ENCODE measurements at regions not wholly inside any gene's neighbourhood (a gene's known extent, or its start where the extent isn't known, plus 50 kb on each side); places are given as distances from the start of the nearest gene placed in this dataset.

DNA sequence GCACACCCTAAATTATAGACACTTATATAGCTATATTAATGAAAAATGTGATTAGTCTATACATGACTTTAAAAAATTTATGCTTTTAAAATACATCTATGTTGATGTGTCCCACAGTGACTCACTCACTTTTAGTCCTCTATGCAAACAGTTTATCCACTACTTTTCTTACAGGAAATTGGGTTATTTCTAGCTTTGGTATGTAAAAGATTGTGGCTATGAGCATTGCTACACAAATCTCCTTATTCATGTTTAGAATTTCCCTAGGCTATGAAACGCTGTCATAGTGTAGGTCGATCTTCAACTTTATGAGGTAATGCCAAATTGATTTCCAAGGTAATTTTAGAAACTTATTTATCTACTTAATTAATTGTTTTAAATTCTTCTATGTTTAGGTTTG is 687.4 kb downstream of the PRR16 start:
- H3K27ac ChIP-seq (ENCODE audit: low read depth, low read length, severe bottlenecking) = no peak overlapping the region
- H3K4me3 ChIP-seq (ENCODE audit: extremely low read depth, insufficient read depth, low read length, poor library complexity, severe bottlenecking) = no peak overlapping the region
- no peaks in the 10 kb centered on the region for H3K4me1 ChIP-seq (ENCODE audit: control insufficient read depth, insufficient read depth, low read length, poor library complexity, severe bottlenecking)
- WGBS, 2 experiments (ENCODE audit: insufficient coverage in 2 of 2) = no CpG with 5 or more reads among the region's 2 CpGs
- H3K9me3 ChIP-seq (ENCODE audit: control insufficient read depth, low read length) = no peaks in the 10 kb centered on the region
- no peaks in the 10 kb centered on the region for H3K36me3 ChIP-seq (ENCODE audit: control insufficient read depth, insufficient read depth, low read length)

GRCh38 chr5:121152411-121152810 is 688.3 kb downstream of the PRR16 start:
- H3K4me3 ChIP-seq (ENCODE audit: extremely low read depth, insufficient read depth, low read length, poor library complexity, severe bottlenecking) = no peak overlapping the region
- no peaks in the 10 kb centered on the region for H3K36me3 ChIP-seq (ENCODE audit: control insufficient read depth, insufficient read depth, low read length)
- H3K27ac ChIP-seq (ENCODE audit: low read depth, low read length, severe bottlenecking) = no peak overlapping the region
- H3K9me3 ChIP-seq (ENCODE audit: control insufficient read depth, low read length) = no peaks in the 10 kb centered on the region
- no peaks in the 10 kb centered on the region for H3K4me1 ChIP-seq (ENCODE audit: control insufficient read depth, insufficient read depth, low read length, poor library complexity, severe bottlenecking)

- no peaks in the 10 kb centered on the region for H3K36me3 ChIP-seq (ENCODE audit: control insufficient read depth, insufficient read depth, low read length)
Measured at GRCh38 chr5:121156565-121156964, 692.5 kb downstream of the PRR16 start.

GRCh38 chr5:121158451-121158850 is 693.2 kb upstream of the FTMT start:
- no peak overlapping the region for H3K27ac ChIP-seq (ENCODE audit: low read depth, low read length, severe bottlenecking)
- H3K4me1 ChIP-seq (ENCODE audit: control insufficient read depth, insufficient read depth, low read length, poor library complexity, severe bottlenecking) = no peaks in the 10 kb centered on the region
- H3K4me3 ChIP-seq (ENCODE audit: extremely low read depth, insufficient read depth, low read length, poor library complexity, severe bottlenecking) = no peak overlapping the region
- H3K36me3 ChIP-seq (ENCODE audit: control insufficient read depth, insufficient read depth, low read length) = no peaks in the 10 kb centered on the region
- H3K9me3 ChIP-seq (ENCODE audit: control insufficient read depth, low read length) = no peaks in the 10 kb centered on the region

More at GRCh38 chr5:121156565-121156964, 692.5 kb downstream of the PRR16 start:
- H3K9me3 ChIP-seq (ENCODE audit: control insufficient read depth, low read length) = no peaks in the 10 kb centered on the region
- 90% methylated on average over 1 of the region's 1 CpG; no CpG with 5 or more reads in 1 of the 2 experiments for WGBS, 2 experiments (ENCODE audit: insufficient coverage in 2 of 2)
- no peak overlapping the region for H3K4me3 ChIP-seq (ENCODE audit: extremely low read depth, insufficient read depth, low read length, poor library complexity, severe bottlenecking)
- H3K27ac ChIP-seq (ENCODE audit: low read depth, low read length, severe bottlenecking) = no peak overlapping the region
- no peaks in the 10 kb centered on the region for H3K4me1 ChIP-seq (ENCODE audit: control insufficient read depth, insufficient read depth, low read length, poor library complexity, severe bottlenecking)

GRCh38 chr5:121160591-121160990 is 691.1 kb upstream of the FTMT start:
- WGBS, 2 experiments (ENCODE audit: insufficient coverage in 2 of 2) = no CpG with 5 or more reads among the region's 1 CpG
- Histone ChIP-seq H3K9me3 (ENCODE audit: control insufficient read depth, low read length) (no peaks in the 10 kb centered on the region), H3K4me3 (ENCODE audit: extremely low read depth, insufficient read depth, low read length, poor library complexity, severe bottlenecking) (no peak overlapping the region), H3K4me1 (ENCODE audit: control insufficient read depth, insufficient read depth, low read length, poor library complexity, severe bottlenecking) (no peaks in the 10 kb centered on the region), H3K36me3 (ENCODE audit: control insufficient read depth, insufficient read depth, low read length) (no peaks in the 10 kb centered on the region), H3K27ac (ENCODE audit: low read depth, low read length, severe bottlenecking) (no peak overlapping the region)

DNA sequence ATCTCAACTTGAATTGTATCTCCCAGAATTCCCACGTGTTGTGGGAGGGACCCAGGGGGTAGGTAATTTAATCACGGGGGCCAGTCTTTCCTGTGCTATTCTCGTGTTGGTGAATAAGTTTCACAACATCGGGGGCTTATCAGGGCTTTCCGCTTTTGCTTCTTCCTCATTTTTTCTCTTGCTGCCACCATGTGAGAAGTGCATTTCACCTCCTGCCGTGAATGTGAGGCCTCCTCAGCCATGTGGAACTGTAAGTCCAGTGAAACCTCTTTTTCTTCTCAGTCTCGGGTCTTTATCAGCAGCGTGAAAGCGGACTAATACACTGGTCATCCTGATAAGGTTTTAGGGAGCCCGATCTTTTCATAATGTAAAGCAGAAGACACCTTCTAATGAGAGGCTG is 687.0 kb upstream of the FTMT start:
- no peak overlapping the region for H3K4me3 ChIP-seq (ENCODE audit: extremely low read depth, insufficient read depth, low read length, poor library complexity, severe bottlenecking)
- H3K9me3 ChIP-seq (ENCODE audit: control insufficient read depth, low read length) = peaks cover 3% of the 10 kb centered on the region
- WGBS, 2 experiments (ENCODE audit: insufficient coverage in 2 of 2) = 84 to 87% methylated on average over 7 to 9 of the region's 10 CpGs
- no peaks in the 10 kb centered on the region for H3K4me1 ChIP-seq (ENCODE audit: control insufficient read depth, insufficient read depth, low read length, poor library complexity, severe bottlenecking)
- H3K36me3 ChIP-seq (ENCODE audit: control insufficient read depth, insufficient read depth, low read length) = no peaks in the 10 kb centered on the region
- no peak overlapping the region for H3K27ac ChIP-seq (ENCODE audit: low read depth, low read length, severe bottlenecking)

- H3K9me3 ChIP-seq (ENCODE audit: control insufficient read depth, low read length) = peaks cover 3% of the 10 kb centered on the region
- no peak overlapping the region for H3K27ac ChIP-seq (ENCODE audit: low read depth, low read length, severe bottlenecking)
- no peaks in the 10 kb centered on the region for H3K4me1 ChIP-seq (ENCODE audit: control insufficient read depth, insufficient read depth, low read length, poor library complexity, severe bottlenecking)
Measured at GRCh38 chr5:121171361-121171760, 680.3 kb upstream of the FTMT start.

DNA sequence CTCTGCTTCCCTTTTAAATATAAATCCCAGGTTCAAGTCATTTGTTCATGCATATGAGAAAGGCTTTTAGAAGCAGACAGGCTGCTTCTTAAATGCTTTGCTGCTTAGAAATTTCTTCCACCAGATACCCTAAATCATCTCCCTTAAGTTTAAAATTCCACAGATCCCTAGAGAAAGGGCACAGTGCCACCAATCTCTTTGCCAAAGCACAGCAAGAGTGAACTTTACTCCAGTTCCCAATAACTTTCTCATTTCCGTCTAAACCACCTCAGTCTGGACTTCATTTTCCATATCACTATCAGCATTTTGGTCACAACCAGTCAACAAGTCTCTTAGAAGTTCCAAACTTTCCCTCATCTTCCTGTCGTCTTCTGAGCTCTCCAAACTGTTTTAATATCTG is 679.8 kb upstream of the FTMT start:
- WGBS, 2 experiments (ENCODE audit: insufficient coverage in 2 of 2) = 80 to 87% methylated on average over 2 of the region's 2 CpGs
- H3K27ac ChIP-seq (ENCODE audit: low read depth, low read length, severe bottlenecking) = no peak overlapping the region
- no peak overlapping the region for H3K4me3 ChIP-seq (ENCODE audit: extremely low read depth, insufficient read depth, low read length, poor library complexity, severe bottlenecking)
- H3K9me3 ChIP-seq (ENCODE audit: control insufficient read depth, low read length) = peaks cover 3% of the 10 kb centered on the region
- no peaks in the 10 kb centered on the region for H3K36me3 ChIP-seq (ENCODE audit: control insufficient read depth, insufficient read depth, low read length)
- H3K4me1 ChIP-seq (ENCODE audit: control insufficient read depth, insufficient read depth, low read length, poor library complexity, severe bottlenecking) = no peaks in the 10 kb centered on the region

More at GRCh38 chr5:121171361-121171760, 680.3 kb upstream of the FTMT start:
- Histone ChIP-seq H3K36me3 (ENCODE audit: control insufficient read depth, insufficient read depth, low read length) (no peaks in the 10 kb centered on the region), H3K4me3 (ENCODE audit: extremely low read depth, insufficient read depth, low read length, poor library complexity, severe bottlenecking) (no peak overlapping the region)

- Histone ChIP-seq H3K9me3 (ENCODE audit: control insufficient read depth, low read length) (no peaks in the 10 kb centered on the region), H3K27ac (ENCODE audit: low read depth, low read length, severe bottlenecking) (no peak overlapping the region), H3K4me3 (ENCODE audit: extremely low read depth, insufficient read depth, low read length, poor library complexity, severe bottlenecking) (no peak overlapping the region), H3K4me1 (ENCODE audit: control insufficient read depth, insufficient read depth, low read length, poor library complexity, severe bottlenecking) (no peaks in the 10 kb centered on the region), H3K36me3 (ENCODE audit: control insufficient read depth, insufficient read depth, low read length) (no peaks in the 10 kb centered on the region)
- WGBS, 2 experiments (ENCODE audit: insufficient coverage in 2 of 2) = no CpG with 5 or more reads among the region's 1 CpG
Measured at GRCh38 chr5:121174351-121174750, 677.3 kb upstream of the FTMT start.

GRCh38 chr5:121175986-121176385 is 675.7 kb upstream of the FTMT start:
- Histone ChIP-seq H3K27ac (ENCODE audit: low read depth, low read length, severe bottlenecking) (no peak overlapping the region), H3K4me3 (ENCODE audit: extremely low read depth, insufficient read depth, low read length, poor library complexity, severe bottlenecking) (no peak overlapping the region), H3K36me3 (ENCODE audit: control insufficient read depth, insufficient read depth, low read length) (no peaks in the 10 kb centered on the region), H3K4me1 (ENCODE audit: control insufficient read depth, insufficient read depth, low read length, poor library complexity, severe bottlenecking) (no peaks in the 10 kb centered on the region), H3K9me3 (ENCODE audit: control insufficient read depth, low read length) (no peaks in the 10 kb centered on the region)
- WGBS, 2 experiments (ENCODE audit: insufficient coverage in 2 of 2) = 100% methylated on average over 1 of the region's 3 CpGs; no CpG with 5 or more reads in 1 of the 2 experiments

DNA sequence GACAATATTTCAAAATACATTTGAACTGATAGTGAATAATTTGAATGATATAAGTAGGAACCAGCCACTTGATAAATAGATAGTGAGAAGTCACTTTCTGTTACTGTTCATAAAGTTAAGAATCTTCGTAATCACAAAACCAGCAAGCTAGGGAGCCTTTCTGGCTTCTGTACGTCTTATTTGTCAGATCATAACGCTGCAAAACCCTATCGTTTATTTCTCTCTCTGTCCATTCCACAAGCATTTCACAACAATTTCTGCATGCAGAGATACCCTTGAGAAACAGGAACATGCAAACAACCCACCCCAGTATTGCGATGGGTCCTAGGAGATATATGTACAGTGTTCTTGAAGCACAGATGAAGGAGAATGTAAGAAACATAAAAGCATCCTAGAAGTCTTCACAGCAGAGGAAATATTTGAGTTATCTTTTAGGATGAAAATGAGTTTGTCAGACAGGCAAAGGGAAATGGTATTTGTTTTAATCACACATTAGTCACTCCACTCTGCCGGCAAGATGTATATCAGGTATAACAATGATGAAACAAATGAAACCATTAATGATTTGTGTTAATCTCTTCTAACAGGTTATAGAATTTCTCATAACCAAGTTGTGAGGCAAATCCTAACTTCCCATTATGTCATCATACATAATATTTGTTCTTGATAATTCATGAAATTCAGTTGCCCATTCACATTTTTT is 668.7 kb upstream of the FTMT start:
- Histone ChIP-seq H3K36me3 (ENCODE audit: control insufficient read depth, insufficient read depth, low read length) (no peaks in the 10 kb centered on the region), H3K4me3 (ENCODE audit: extremely low read depth, insufficient read depth, low read length, poor library complexity, severe bottlenecking) (no peak overlapping the region), H3K4me1 (ENCODE audit: control insufficient read depth, insufficient read depth, low read length, poor library complexity, severe bottlenecking) (no peaks in the 10 kb centered on the region), H3K9me3 (ENCODE audit: control insufficient read depth, low read length) (no peaks in the 10 kb centered on the region), H3K27ac (ENCODE audit: low read depth, low read length, severe bottlenecking) (no peak overlapping the region)
- 94% methylated on average over 4 of the region's 6 CpGs; no CpG with 5 or more reads in 1 of the 2 experiments for WGBS, 2 experiments (ENCODE audit: insufficient coverage in 2 of 2)
